ENCODE measurements at regions not wholly inside any gene's neighbourhood (a gene's known extent, or its start where the extent isn't known, plus 50 kb on each side); places are given as distances from the start of the nearest gene placed in this dataset.

DNA sequence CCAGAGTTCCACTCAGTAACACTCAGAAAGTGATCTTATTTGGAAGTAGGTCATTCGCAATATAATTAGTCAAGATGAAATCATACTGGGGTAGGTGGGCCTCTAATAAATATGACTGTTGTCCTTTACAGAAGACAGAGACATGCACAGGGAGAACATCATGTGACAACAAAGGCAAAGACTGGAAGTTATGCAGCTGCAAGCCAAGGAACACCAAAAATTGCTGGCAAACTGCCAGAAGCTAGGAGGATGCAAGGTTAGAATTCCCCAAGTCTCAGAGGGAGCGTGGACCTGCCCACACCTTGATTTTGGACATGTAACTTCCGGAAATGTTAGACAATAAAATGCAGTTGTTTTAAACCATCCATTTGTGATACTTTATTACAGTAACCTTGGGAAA is 471.5 kb upstream of the AGTR1 start:
- no peaks in the 10 kb centered on the region for H3K9me3 ChIP-seq
- H3K4me2 ChIP-seq: no peak overlapping the region
- H3K27ac ChIP-seq: no peak overlapping the region
- H3K4me3 ChIP-seq: no peak overlapping the region
- H3K36me3 ChIP-seq: no peaks in the 10 kb centered on the region
- no peaks in the 10 kb centered on the region for H3K27me3 ChIP-seq
- no peaks in the 10 kb centered on the region; the same call in 1 of the 2 replicates for H3K4me1 ChIP-seq
- no peaks in the 10 kb centered on the region for H4K20me1 ChIP-seq
- TF ChIP-seq Cebpa-rat (IDR thresholded peaks at IDR 0.05): no peak
- no peak overlapping the region for H3K9ac ChIP-seq

DNA sequence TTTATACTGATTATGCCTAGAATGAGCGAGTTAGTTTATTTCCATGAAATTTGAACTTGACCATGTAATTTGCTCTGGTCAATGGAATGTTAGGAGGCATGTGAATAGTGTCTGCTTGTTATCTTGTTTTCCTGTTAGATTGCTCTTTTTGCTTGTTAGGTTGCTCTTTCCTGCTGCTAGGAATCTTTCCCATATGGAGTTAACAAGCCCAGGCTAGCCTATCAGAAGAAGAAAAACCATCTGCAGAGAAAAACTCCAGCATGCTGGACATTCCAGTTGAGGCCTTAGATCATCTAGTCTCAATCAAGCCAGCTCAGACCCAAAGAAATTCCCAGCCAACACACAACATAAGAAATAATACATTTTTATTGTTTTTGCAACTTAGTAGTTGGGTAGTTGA is 470.2 kb upstream of the AGTR1 start:
- no peak overlapping the region for H3K4me2 ChIP-seq
- no peaks in the 10 kb centered on the region for H3K9me3 ChIP-seq
- H3K4me3 ChIP-seq: no peak overlapping the region
- no peak for TF ChIP-seq Cebpa-rat (IDR thresholded peaks at IDR 0.05)
- no peak overlapping the region for H3K27ac ChIP-seq
- H3K27me3 ChIP-seq: no peaks in the 10 kb centered on the region
- no peaks in the 10 kb centered on the region for H3K36me3 ChIP-seq
- no peaks in the 10 kb centered on the region; the same call in 1 of the 2 replicates for H3K4me1 ChIP-seq
- H3K9ac ChIP-seq: no peak overlapping the region
- no peaks in the 10 kb centered on the region for H4K20me1 ChIP-seq

DNA sequence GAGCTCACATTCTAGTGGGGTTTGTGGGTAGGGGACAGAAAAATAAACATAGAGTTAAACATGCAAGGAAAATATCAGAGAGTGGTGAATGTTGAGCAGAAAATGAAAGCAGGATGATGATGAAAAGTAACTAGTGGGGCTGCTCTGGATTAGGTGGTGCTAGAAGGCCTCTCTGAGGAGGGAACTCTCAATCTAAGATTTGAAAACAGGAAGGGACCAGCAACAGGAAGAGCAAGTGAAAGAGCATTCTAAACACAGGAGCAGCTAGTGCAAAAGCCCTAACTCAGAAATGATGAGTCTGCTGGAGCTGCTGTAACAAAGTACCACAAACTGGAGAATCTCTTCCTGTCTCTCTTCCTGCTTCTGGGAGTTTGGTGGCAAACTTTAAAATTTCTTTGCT is 468.6 kb upstream of the AGTR1 start:
- no peak for TF ChIP-seq Cebpa-rat (IDR thresholded peaks at IDR 0.05)
- no peaks in the 10 kb centered on the region for H3K9me3 ChIP-seq

DNA sequence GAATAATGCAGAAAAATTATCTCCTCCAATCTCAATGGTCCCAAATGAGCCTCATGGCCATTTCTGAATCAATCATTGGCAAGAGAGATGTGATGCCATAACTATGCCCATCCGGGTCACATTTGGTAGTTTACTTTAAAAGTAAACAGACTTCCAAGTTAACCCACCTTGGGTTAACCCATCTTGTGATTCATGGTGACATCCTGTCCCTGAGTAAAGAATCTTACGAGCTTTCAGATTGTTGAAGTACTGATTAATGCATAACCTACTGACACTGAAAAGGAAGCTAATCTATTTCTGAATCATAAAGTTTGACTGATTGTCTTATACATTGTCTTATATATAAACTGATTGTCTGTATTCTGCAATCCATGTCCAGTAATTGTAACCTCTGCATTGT is 467.2 kb upstream of the AGTR1 start:
- no peak overlapping the region for H3K4me2 ChIP-seq
- H3K27me3 ChIP-seq: no peaks in the 10 kb centered on the region
- H3K4me3 ChIP-seq: no peak overlapping the region
- no peaks in the 10 kb centered on the region for H3K9me3 ChIP-seq
- TF ChIP-seq Cebpa-rat (IDR thresholded peaks at IDR 0.05): no peak
- H3K4me1 ChIP-seq: no peaks in the 10 kb centered on the region; the same call in 1 of the 2 replicates
- no peaks in the 10 kb centered on the region for H3K36me3 ChIP-seq
- no peak overlapping the region for H3K9ac ChIP-seq
- H4K20me1 ChIP-seq: no peaks in the 10 kb centered on the region
- H3K27ac ChIP-seq: no peak overlapping the region

More for the DNA sequence above, 468.6 kb upstream of the AGTR1 start:
- H3K27me3 ChIP-seq: no peaks in the 10 kb centered on the region
- H3K27ac ChIP-seq: no peak overlapping the region
- no peaks in the 10 kb centered on the region for H3K36me3 ChIP-seq
- H3K9ac ChIP-seq: no peak overlapping the region
- H3K4me3 ChIP-seq: no peak overlapping the region
- H3K4me1 ChIP-seq: no peaks in the 10 kb centered on the region; the same call in 1 of the 2 replicates
- H4K20me1 ChIP-seq: no peaks in the 10 kb centered on the region
- no peak overlapping the region for H3K4me2 ChIP-seq

GRCh38 chr3:148232389-148232788 is 465.3 kb upstream of the AGTR1 start:
- Histone ChIP-seq H3K4me1 (no peaks in the 10 kb centered on the region; the same call in 1 of the 2 replicates), H4K20me1 (no peaks in the 10 kb centered on the region), H3K9me3 (no peaks in the 10 kb centered on the region), H3K36me3 (no peaks in the 10 kb centered on the region), H3K4me3 (no peak overlapping the region), H3K9ac (no peak overlapping the region), H3K4me2 (no peak overlapping the region), H3K27me3 (no peaks in the 10 kb centered on the region), H3K27ac (no peak overlapping the region)
- TF ChIP-seq Cebpa-rat (IDR thresholded peaks at IDR 0.05): no peak

GRCh38 chr3:148233403-148233802 is 464.3 kb upstream of the AGTR1 start:
- H3K4me3 ChIP-seq: no peak overlapping the region
- no peaks in the 10 kb centered on the region for H4K20me1 ChIP-seq
- no peak for TF ChIP-seq Cebpa-rat (IDR thresholded peaks at IDR 0.05)
- no peaks in the 10 kb centered on the region for H3K27me3 ChIP-seq
- H3K27ac ChIP-seq: no peak overlapping the region
- no peaks in the 10 kb centered on the region; the same call in 1 of the 2 replicates for H3K4me1 ChIP-seq
- H3K4me2 ChIP-seq: no peak overlapping the region
- H3K36me3 ChIP-seq: no peaks in the 10 kb centered on the region
- no peak overlapping the region for H3K9ac ChIP-seq
- H3K9me3 ChIP-seq: no peaks in the 10 kb centered on the region

GRCh38 chr3:148234536-148234935 is 463.2 kb upstream of the AGTR1 start:
- no peak overlapping the region for H3K27ac ChIP-seq
- no peak overlapping the region for H3K9ac ChIP-seq
- H3K4me3 ChIP-seq: no peak overlapping the region
- H3K36me3 ChIP-seq: no peaks in the 10 kb centered on the region
- no peaks in the 10 kb centered on the region for H4K20me1 ChIP-seq
- H3K9me3 ChIP-seq: no peaks in the 10 kb centered on the region
- TF ChIP-seq Cebpa-rat (IDR thresholded peaks at IDR 0.05): no peak
- H3K4me1 ChIP-seq: no peaks in the 10 kb centered on the region
- no peaks in the 10 kb centered on the region for H3K27me3 ChIP-seq
- no peak overlapping the region for H3K4me2 ChIP-seq

GRCh38 chr3:148235566-148235965 is 462.1 kb upstream of the AGTR1 start:
- Histone ChIP-seq H3K9ac (no peak overlapping the region), H3K4me3 (no peak overlapping the region), H3K4me1 (no peaks in the 10 kb centered on the region), H3K36me3 (no peaks in the 10 kb centered on the region), H3K27ac (no peak overlapping the region), H3K27me3 (no peaks in the 10 kb centered on the region), H3K9me3 (no peaks in the 10 kb centered on the region), H4K20me1 (no peaks in the 10 kb centered on the region), H3K4me2 (no peak overlapping the region)
- no peak for TF ChIP-seq Cebpa-rat (IDR thresholded peaks at IDR 0.05)

DNA sequence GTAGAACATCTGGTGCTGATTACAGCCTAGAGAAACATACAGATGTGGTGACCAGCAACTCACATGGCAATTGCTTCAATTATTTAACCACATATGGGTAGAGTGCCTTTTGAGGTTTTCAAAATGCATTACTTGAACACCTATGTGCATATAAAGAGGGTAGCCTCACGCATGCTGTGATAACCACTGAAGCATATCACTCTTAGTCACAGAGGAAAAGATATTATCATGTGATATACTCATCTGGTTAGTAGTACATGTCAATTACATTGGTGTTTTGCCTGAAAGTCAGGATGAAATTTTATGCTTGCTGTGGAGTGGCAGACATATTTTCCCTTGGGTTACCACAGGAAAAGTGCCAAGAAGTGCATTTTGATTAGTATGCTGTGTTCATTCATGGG is 459.3 kb upstream of the AGTR1 start:
- Histone ChIP-seq H4K20me1 (no peaks in the 10 kb centered on the region), H3K27ac (no peak overlapping the region), H3K36me3 (no peaks in the 10 kb centered on the region), H3K9me3 (no peaks in the 10 kb centered on the region), H3K4me2 (no peak overlapping the region), H3K27me3 (no peaks in the 10 kb centered on the region), H3K4me1 (no peaks in the 10 kb centered on the region), H3K9ac (no peak overlapping the region), H3K4me3 (no peak overlapping the region)
- no peak for TF ChIP-seq Cebpa-rat (IDR thresholded peaks at IDR 0.05)

- H3K9me3 ChIP-seq: no peaks in the 10 kb centered on the region
- no peak overlapping the region for H3K9ac ChIP-seq
- no peaks in the 10 kb centered on the region for H3K27me3 ChIP-seq
- H3K4me3 ChIP-seq: no peak overlapping the region
- TF ChIP-seq Cebpa-rat (IDR thresholded peaks at IDR 0.05): no peak
- H3K36me3 ChIP-seq: no peaks in the 10 kb centered on the region
- H3K4me2 ChIP-seq: no peak overlapping the region
- no peak overlapping the region for H3K27ac ChIP-seq
- no peaks in the 10 kb centered on the region for H3K4me1 ChIP-seq
- H4K20me1 ChIP-seq: no peaks in the 10 kb centered on the region
Measured at GRCh38 chr3:148240351-148240750, 457.4 kb upstream of the AGTR1 start.

GRCh38 chr3:148243609-148244008 is 454.1 kb upstream of the AGTR1 start:
- TF ChIP-seq Cebpa-rat (IDR thresholded peaks at IDR 0.05): no peak
- H4K20me1 ChIP-seq: no peaks in the 10 kb centered on the region
- H3K36me3 ChIP-seq: no peaks in the 10 kb centered on the region
- no peaks in the 10 kb centered on the region for H3K4me1 ChIP-seq
- H3K27me3 ChIP-seq: no peaks in the 10 kb centered on the region
- H3K4me3 ChIP-seq: no peak overlapping the region
- no peaks in the 10 kb centered on the region for H3K9me3 ChIP-seq
- H3K9ac ChIP-seq: no peak overlapping the region
- H3K27ac ChIP-seq: no peak overlapping the region
- no peak overlapping the region for H3K4me2 ChIP-seq

All from BLaER1 (cell line).